Right ventricle myocardium inferior (tissue), 1 donor: ENCODE measurements at regions not wholly inside any gene's neighbourhood (a gene's known extent, or its start where the extent isn't known, plus 50 kb on each side); places are given as distances from the start of the nearest gene placed in this dataset.

Source experiments
- ATAC-seq: fragments of 200-7000 bp; cut with Tn5 transposase; one replicate; pipeline ENCODE4 v1.9.1; 2020; ENCODE audit warnings: mild to moderate bottlenecking, moderate library complexity
- DNase-seq: peaks from one replicate; pipeline ENCODE4 v3.0.0; 2021; ENCODE audit errors: missing footprints
- intact Hi-C: fragments of 100-400 bp; cut with DNase I; formaldehyde crosslinking; loops from one replicate; pipeline ENCODE4 v1.11.0; 2022
- donor health status: DM: no; HTN: yes; CAD: no; lungs with severe emphysema.

- DNase-seq, result no peak
- no peak for ATAC-seq
- intact Hi-C loops, result no loop called here
Measured at GRCh38 chrX:45715748-45716147, 515.1 kb upstream of the DIPK2B start.

GRCh38 chrX:45714866-45715265, 514.2 kb upstream of the DIPK2B start:
- ATAC-seq (no peak), DNase-seq (no peak)
- intact Hi-C loops, result no loop called here

- DNase-seq (no peak), ATAC-seq (no peak)
- intact Hi-C loops, result no loop called here
Measured at GRCh38 chrX:45712067-45712466, 511.4 kb upstream of the DIPK2B start.

GRCh38 chrX:45711231-45711630, 510.6 kb upstream of the DIPK2B start:
- intact Hi-C loops, result no loop called here
- DNase-seq, result no peak
- no peak for ATAC-seq

- no peak for ATAC-seq
- intact Hi-C loops, result no loop called here
- DNase-seq, result no peak
Measured at GRCh38 chrX:45710081-45710801, 509.6 kb upstream of the DIPK2B start.

- intact Hi-C loops, result no loop called here
- DNase-seq, result no peak
- ATAC-seq, result no peak
Measured at GRCh38 chrX:45709381-45709780, 508.7 kb upstream of the DIPK2B start.

- intact Hi-C loops, result no loop called here
- DNase-seq (no peak), ATAC-seq (no peak)
Measured at GRCh38 chrX:45699158-45699557, 498.5 kb upstream of the DIPK2B start.

- DNase-seq, result no peak
- intact Hi-C loops, result no loop called here
Measured at GRCh38 chrX:45697591-45697990, 496.9 kb upstream of the DIPK2B start.

GRCh38 chrX:45696736-45697135, 496.1 kb upstream of the DIPK2B start:
- no peak for ATAC-seq
- DNase-seq, result no peak
- intact Hi-C loops, result no loop called here

More at GRCh38 chrX:45697591-45697990, 496.9 kb upstream of the DIPK2B start:
- no peak for ATAC-seq

- ATAC-seq (no peak), DNase-seq (no peak)
- intact Hi-C loops, result no loop called here
Measured at GRCh38 chrX:45689971-45690370, 489.3 kb upstream of the DIPK2B start.

GRCh38 chrX:45683914-45684313, 483.2 kb upstream of the DIPK2B start:
- no peak for ATAC-seq
- intact Hi-C loops, result no loop called here
- no peak for DNase-seq

- intact Hi-C loops, result no loop called here
- DNase-seq (no peak), ATAC-seq (no peak)
Measured at GRCh38 chrX:45681891-45682290, 481.2 kb upstream of the DIPK2B start.

- intact Hi-C loops, result no loop called here
- DNase-seq (no peak), ATAC-seq (no peak)
Measured at GRCh38 chrX:45669715-45670340, 469.2 kb upstream of the DIPK2B start.

GRCh38 chrX:45668686-45669443, 468.2 kb upstream of the DIPK2B start:
- intact Hi-C loops, result no loop called here
- ATAC-seq, result no peak
- DNase-seq, result no peak

- intact Hi-C loops, result no loop called here
Measured at GRCh38 chrX:45667666-45668065, 467.0 kb upstream of the DIPK2B start.

GRCh38 chrX:45664727-45665290, 464.1 kb upstream of the DIPK2B start:
- ATAC-seq (no peak), DNase-seq (no peak)
- intact Hi-C loops, result no loop called here

More at GRCh38 chrX:45667666-45668065, 467.0 kb upstream of the DIPK2B start:
- DNase-seq (no peak), ATAC-seq (no peak)

GRCh38 chrX:45660477-45660876, 459.8 kb upstream of the DIPK2B start:
- DNase-seq (no peak), ATAC-seq (no peak)
- intact Hi-C loops, result no loop called here

- intact Hi-C loops, result no loop called here
- no peak for DNase-seq
- ATAC-seq, result no peak
Measured at GRCh38 chrX:45633419-45633818, 432.7 kb upstream of the DIPK2B start.

GRCh38 chrX:45632506-45632905, 431.8 kb upstream of the DIPK2B start:
- DNase-seq, result no peak

GRCh38 chrX:45630078-45630477, 429.4 kb upstream of the DIPK2B start:
- intact Hi-C loops, result no loop called here
- ATAC-seq (no peak), DNase-seq (no peak)

More at GRCh38 chrX:45632506-45632905, 431.8 kb upstream of the DIPK2B start:
- intact Hi-C loops, result no loop called here
- ATAC-seq, result no peak
